OCI-LY3 (cell line): ENCODE measurements at regions not wholly inside any gene's neighbourhood (a gene's known extent, or its start where the extent isn't known, plus 50 kb on each side); places are given as distances from the start of the nearest gene placed in this dataset.

Source experiments
- H2AFZ ChIP-seq: fragments of 200-600, 300-600 bp; shearing (Covaris generic); 2 replicates; pipeline ENCODE4 v1.6.0; 2014; ENCODE audit warnings: antibody characterized with exemption, low read depth, low read length
- H3K27ac ChIP-seq: fragments of 200-600, 300-600 bp; sonication (generic); 2 replicates; pipeline ENCODE4 v1.5.1; 2014; ENCODE audit warnings: mild to moderate bottlenecking, low read length, moderate library complexity, mixed read lengths
- H3K27me3 ChIP-seq: fragments of 200-600, 300-600 bp; sonication (generic); 2 replicates; pipeline ENCODE4 v1.6.1; 2014; ENCODE audit warnings: low read depth, low read length, mixed read lengths
- H3K36me3 ChIP-seq: fragments of 200-600, 300-600 bp; sonication (generic); replicated peaks from 2 replicates; pipeline ENCODE3; 2014; ENCODE audit warnings: low read depth, low read length, mixed read lengths
- H3K4me1 ChIP-seq: fragments of 300-600, 200-600 bp; sonication (generic); 2 replicates; pipeline ENCODE4 v1.6.1; 2014; ENCODE audit warnings: low read length, mixed read lengths
- H3K4me2 ChIP-seq: fragments of 200-600, 300-600 bp; sonication (generic); 2 replicates; pipeline ENCODE4 v1.6.1; 2014; ENCODE audit warnings: low read length, mixed read lengths
- H3K4me3 ChIP-seq: fragments of 300-600, 200-600 bp; sonication (generic); 2 replicates; pipeline ENCODE4 v1.5.1; 2014; ENCODE audit warnings: antibody characterized with exemption, mild to moderate bottlenecking, low read length, moderate library complexity
- H3K79me2 ChIP-seq: fragments of 300-600, 200-600 bp; shearing (Covaris generic); 2 replicates; pipeline ENCODE4 v1.6.1; 2014; ENCODE audit warnings: mild to moderate bottlenecking, low read length, mixed read lengths
- H3K9ac ChIP-seq: fragments of 300-600, 200-600 bp; shearing (Covaris generic); 2 replicates; pipeline ENCODE4 v1.6.0; 2014; ENCODE audit warnings: mild to moderate bottlenecking, low read length, moderate library complexity
- H3K9me3 ChIP-seq: fragments of 200-600, 300-600 bp; shearing (Covaris generic); 2 replicates; pipeline ENCODE4 v1.6.1; 2014; ENCODE audit warnings: low read length, mixed read lengths; ENCODE audit not compliant: insufficient read depth
- H4K20me1 ChIP-seq: fragments of 200-600, 300-600 bp; sonication (generic); 2 replicates; pipeline ENCODE4 v1.6.1; 2016; ENCODE audit warnings: low read length, mixed read lengths; ENCODE audit not compliant: insufficient read depth
- EZH2phosphoT487 ChIP-seq: fragments of 200-600 bp; shearing (Covaris generic); IDR thresholded peaks from 2 replicates; pipeline ENCODE4 v1.6.1; 2018; ENCODE audit warnings: antibody characterized with exemption, mixed run types, low read depth
- TF ChIP-seq, protein P1 (sequence below): fragments of 200-600, 300-600 bp; sonication (generic); IDR thresholded peaks from 2 replicates; pipeline ENCODE4 v1.5.1; 2014; ENCODE audit warnings: antibody characterized with exemption, low read length, low read depth

DNA sequence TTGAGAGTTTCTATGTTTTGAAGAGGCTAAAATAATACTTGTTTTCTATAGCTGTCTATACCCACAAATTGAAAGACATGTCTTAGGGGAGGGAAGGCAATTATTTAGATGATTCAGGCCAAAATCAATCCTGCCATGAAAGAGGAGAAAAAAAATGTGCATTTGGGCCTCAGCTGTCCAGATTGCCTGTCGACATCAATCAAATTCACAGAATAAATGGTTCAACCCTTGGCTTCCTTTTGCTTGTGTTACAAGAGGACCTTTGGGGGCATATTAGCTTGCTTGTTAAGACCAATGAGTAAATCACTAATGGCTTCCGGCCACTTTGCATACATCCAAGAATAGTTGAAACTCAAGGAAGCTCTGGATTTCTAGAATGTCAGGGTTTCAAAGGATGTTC is 900.8 kb upstream of the CELF4 start:
- TF ChIP-seq, protein P1, sequence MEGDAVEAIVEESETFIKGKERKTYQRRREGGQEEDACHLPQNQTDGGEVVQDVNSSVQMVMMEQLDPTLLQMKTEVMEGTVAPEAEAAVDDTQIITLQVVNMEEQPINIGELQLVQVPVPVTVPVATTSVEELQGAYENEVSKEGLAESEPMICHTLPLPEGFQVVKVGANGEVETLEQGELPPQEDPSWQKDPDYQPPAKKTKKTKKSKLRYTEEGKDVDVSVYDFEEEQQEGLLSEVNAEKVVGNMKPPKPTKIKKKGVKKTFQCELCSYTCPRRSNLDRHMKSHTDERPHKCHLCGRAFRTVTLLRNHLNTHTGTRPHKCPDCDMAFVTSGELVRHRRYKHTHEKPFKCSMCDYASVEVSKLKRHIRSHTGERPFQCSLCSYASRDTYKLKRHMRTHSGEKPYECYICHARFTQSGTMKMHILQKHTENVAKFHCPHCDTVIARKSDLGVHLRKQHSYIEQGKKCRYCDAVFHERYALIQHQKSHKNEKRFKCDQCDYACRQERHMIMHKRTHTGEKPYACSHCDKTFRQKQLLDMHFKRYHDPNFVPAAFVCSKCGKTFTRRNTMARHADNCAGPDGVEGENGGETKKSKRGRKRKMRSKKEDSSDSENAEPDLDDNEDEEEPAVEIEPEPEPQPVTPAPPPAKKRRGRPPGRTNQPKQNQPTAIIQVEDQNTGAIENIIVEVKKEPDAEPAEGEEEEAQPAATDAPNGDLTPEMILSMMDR = no peak
- no peak for TF ChIP-seq EZH2phosphoT487
- no peak overlapping the region for H3K27ac ChIP-seq
- H3K4me1 ChIP-seq = no peaks in the 10 kb centered on the region
- H3K79me2 ChIP-seq = no peaks in the 10 kb centered on the region
- H2AFZ ChIP-seq = no peak overlapping the region
- H3K27me3 ChIP-seq = no peaks in the 10 kb centered on the region
- H3K36me3 ChIP-seq = no peaks in the 10 kb centered on the region
- H3K9me3 ChIP-seq = no peaks in the 10 kb centered on the region
- H3K4me3 ChIP-seq = no peak overlapping the region
- no peak overlapping the region for H3K9ac ChIP-seq
- H3K4me2 ChIP-seq = no peak overlapping the region
- no peaks in the 10 kb centered on the region for H4K20me1 ChIP-seq

DNA sequence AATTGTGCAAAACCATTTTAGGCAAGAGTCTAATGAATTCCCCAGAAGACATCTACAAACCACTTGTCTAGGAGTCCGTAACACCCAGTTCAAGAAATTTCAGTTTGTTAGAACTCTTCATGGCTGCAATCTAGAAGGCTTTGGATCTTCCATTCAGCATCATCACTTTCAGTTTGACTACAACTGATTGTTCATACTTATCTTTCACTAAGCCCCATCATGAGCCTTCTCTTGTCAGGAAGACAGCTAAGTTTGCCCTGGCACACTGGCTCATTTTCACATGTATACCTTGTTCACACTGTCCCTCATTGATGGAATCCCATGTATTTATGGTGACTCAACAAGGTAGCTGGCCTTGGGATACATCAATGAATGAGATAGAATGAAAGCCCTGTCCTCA is 898.4 kb upstream of the CELF4 start:
- Histone ChIP-seq H3K79me2 (no peaks in the 10 kb centered on the region), H3K4me2 (no peak overlapping the region), H4K20me1 (no peaks in the 10 kb centered on the region), H3K9ac (no peak overlapping the region), H3K36me3 (no peaks in the 10 kb centered on the region), H3K4me1 (no peaks in the 10 kb centered on the region), H3K27ac (no peak overlapping the region), H3K9me3 (no peaks in the 10 kb centered on the region), H3K27me3 (no peaks in the 10 kb centered on the region), H2AFZ (no peak overlapping the region), H3K4me3 (no peak overlapping the region)
- no peak for TF ChIP-seq EZH2phosphoT487

DNA sequence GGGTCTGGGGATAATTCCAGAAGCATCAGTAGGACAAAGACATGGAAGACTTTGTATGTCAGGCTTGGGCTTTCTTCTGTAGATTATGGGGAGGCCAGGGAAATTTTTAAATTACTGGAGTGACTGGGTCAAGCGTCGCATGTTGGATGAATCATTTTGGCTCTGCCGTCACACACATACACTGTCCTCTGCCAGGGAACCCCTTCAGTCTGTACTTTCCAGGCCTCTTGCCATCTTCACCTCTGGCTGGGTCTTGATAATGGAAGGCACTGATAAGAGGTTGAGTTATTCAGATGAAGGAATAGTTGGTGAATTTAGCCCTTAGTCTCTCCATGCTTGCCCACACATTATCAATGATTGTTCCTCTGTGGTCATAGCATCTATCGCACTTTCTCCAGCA is 895.1 kb upstream of the CELF4 start:
- Histone ChIP-seq H3K4me1 (no peaks in the 10 kb centered on the region), H4K20me1 (no peaks in the 10 kb centered on the region), H3K9ac (no peak overlapping the region), H3K4me2 (no peak overlapping the region), H3K4me3 (no peak overlapping the region), H2AFZ (no peak overlapping the region), H3K36me3 (no peaks in the 10 kb centered on the region), H3K27ac (no peak overlapping the region), H3K27me3 (no peaks in the 10 kb centered on the region), H3K9me3 (no peaks in the 10 kb centered on the region), H3K79me2 (no peaks in the 10 kb centered on the region)
- TF ChIP-seq EZH2phosphoT487 = no peak
- TF ChIP-seq, protein P1 = no peak

DNA sequence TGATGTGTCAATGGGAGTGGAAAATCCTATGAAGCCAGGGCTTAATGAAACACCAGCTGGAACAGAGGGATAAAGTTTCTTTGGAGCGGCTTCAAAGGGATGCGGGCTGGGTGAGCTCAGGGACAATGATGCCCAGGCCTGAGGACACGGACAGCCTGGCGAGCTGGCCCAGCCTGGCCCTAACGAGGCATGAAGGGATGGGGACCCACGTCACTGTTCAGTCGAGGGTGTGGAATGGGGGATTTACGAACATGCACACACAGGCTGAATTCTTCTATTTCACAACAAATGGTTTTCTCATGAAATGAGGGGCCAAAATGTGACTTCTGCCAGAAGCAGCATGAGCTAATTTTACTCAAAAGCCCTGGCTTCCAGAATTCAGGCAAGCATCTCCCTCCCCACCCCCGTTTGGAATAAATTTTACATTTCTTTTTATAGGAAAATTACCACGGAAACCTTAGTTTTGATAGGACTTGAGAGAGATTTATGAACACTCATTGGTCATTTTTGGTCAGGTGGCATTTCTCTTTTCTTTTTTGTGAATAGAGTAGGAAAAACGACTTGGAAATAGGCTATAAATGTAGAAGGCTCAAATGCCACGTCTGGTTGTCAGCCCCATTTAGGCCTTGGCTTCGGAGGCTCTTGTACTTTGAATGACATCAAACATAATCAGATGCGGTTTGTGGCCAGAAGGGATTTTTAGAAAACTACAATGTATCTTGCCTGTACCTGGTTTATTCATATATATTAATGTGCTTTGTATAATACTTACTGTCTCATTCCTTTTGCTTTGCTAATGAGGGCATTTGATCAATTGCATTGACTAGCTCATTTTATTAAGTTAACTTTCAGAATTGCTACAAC is 893.8 kb upstream of the CELF4 start:
- no peak overlapping the region for H2AFZ ChIP-seq
- H3K27me3 ChIP-seq = no peaks in the 10 kb centered on the region
- H3K4me3 ChIP-seq = no peak overlapping the region
- TF ChIP-seq, protein P1 = no peak
- no peak for TF ChIP-seq EZH2phosphoT487
- no peaks in the 10 kb centered on the region for H3K79me2 ChIP-seq
- no peaks in the 10 kb centered on the region for H4K20me1 ChIP-seq
- no peak overlapping the region for H3K27ac ChIP-seq
- no peaks in the 10 kb centered on the region for H3K36me3 ChIP-seq
- H3K9me3 ChIP-seq = no peaks in the 10 kb centered on the region
- H3K4me2 ChIP-seq = no peak overlapping the region
- H3K4me1 ChIP-seq = no peaks in the 10 kb centered on the region
- no peak overlapping the region for H3K9ac ChIP-seq
